ENCODE measurements at regions not wholly inside any gene's neighbourhood (a gene's known extent, or its start where the extent isn't known, plus 50 kb on each side); places are given as distances from the start of the nearest gene placed in this dataset.
"Not testable (repeated sequence)": the region's sequence is repeated elsewhere in the genome, so short reads cannot be mapped to it uniquely, and the experiment has no call there.

DNA sequence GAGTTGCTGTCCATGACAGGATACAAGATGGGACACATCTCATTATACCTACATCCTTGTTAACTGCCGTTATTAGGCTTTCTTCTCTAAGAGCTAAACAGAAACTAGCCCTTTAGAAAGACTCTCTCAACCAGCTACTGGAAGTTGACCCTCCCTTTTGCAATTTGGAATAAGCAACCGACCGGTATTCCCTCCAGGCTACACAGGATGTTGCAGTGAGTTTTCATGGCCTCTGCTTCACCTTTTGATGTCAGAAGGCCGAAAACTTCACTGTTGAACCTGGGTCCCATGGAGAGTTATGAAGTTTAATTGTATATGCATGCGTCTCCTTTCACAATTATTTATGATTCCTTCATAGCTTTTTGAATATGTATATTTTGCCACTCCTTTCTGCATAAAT is 1042.5 kb upstream of the SPRY2 start:
- no peak for DNase-seq (ENCODE audit: low read depth)

DNA sequence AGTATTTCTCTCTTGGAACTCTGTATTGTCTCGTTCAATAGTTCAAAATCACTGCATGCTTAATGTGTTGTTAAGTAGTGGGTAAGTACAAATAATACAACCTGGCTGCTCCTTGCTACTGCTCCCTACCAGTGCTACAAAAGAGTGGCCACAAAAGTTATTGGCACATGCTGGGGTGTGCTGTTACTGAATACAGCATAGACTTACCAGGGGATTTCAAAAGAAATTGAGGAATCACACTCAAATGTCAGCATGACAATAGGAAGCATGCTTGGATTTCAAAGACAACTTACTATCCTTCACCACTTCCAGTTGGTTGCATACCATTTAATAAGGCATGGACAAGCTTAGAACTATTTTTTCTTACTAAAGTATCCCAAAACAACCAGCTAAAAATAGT is 1041.3 kb upstream of the SPRY2 start:
- no peak for DNase-seq (ENCODE audit: low read depth)

DNA sequence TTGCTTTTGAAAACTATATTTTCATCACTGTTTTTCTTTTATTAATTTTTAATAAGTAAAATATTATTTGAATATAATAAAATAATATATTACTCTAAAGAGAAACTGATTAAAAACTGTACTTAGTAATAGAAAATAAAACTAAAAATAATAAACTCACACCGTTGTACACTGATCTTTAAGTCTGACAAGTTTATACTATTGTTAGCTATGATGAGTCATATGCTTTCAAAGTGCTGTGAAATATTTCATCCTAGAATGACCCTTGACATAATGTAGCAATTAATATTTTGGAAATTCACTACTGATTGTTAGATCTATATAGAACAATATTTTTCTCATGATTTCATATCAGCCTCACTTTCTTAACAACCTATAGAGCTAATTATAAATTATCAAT is 1040.6 kb upstream of the SPRY2 start:
- DNase-seq (ENCODE audit: low read depth): peak; percentile 15

DNA sequence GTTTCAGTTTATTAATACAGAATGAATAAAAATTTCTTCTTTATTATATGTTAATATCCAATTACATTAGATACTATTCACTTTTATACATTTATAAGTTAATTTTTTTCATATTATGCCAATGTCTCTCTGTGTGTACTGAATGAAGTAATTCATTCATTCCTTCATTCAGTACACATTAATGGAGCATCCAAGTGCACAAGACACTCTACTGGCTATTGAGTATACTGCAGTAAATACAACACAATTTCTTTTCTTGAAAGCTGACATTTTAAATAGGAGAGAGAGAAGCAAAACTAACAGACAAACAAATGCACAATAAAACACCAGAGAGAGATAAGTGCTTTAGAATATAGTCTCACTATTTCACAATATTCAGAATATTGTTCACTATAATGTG is 1038.3 kb upstream of the SPRY2 start:
- DNase-seq (ENCODE audit: low read depth): no peak

DNA sequence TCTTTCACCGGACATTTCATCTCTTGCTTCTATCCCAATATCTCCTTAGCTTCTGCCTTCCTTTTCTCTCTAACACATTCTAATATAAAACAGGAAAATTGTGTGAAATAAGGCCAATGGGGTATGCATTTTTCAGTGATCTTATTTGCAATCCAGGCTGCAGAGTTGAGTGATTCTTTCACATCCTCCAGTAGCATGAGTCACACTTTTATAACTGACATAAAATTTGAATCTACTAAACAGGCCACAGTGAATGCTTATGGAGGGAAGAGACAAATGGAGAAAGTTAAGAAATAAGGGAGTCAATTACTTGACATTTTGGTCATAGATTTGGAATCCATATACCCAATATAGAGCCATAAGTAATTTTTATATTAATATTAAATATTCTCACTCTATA is 1037.0 kb upstream of the SPRY2 start:
- DNase-seq (ENCODE audit: low read depth): peak; percentile 42

DNA sequence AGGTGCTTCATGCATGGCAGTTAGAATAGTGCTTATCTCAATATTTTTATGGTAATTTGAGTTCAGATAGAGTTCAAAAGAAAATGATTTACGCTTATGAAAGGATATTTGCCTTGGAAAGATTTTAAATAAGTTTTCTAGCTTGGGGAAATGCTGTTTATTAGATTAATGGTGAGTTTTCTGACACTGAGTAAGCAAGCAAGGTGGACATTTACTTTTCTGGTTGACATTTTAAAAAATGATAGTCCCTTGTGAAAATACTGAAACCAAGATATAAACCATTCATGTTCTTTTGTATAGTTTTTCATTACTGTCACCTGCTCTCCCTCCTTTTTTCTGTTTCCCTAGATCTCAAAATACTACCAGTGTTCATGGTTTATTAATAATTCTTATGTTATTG is 1034.8 kb upstream of the SPRY2 start:
- no peak for DNase-seq (ENCODE audit: low read depth)

DNA sequence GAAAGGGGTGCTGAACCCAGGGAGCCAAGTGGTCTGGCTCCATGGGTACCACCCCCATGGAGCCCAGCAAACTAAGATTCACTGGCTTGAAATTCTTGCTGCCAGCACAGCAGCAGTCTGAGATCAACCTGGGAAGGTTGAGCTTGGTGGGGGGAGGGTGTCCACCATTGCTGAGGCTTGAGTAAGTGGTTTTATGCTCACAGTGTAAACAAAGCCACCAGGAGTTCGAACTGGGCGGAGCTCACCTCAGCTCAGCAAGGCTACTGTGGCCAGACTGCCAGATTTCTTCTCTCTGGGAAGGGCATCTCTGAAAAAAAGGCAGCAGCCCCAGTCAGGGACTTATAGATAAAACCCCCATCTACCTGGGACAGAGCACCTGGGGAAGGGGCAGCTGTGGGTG is 1021.8 kb upstream of the SPRY2 start:
- not testable (repeated sequence) for DNase-seq (ENCODE audit: low read depth)

DNA sequence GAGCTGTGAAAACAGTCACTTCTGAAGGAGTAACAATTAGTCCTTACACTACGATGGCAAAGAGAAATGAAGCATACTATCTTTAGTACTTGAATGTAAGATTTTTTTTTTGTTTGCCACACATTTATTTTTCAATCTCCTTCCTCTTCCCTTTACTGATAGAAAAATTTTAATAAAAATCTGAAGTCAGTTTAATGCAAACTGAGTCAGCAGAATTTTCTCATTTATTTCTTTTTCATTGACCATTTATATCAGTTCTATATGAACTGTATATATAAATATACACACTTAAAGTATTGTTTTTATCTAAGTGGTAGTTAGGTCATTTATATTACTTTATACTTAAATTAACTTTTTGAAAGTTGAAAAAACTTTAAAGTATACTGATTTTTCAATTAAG is 1009.1 kb upstream of the SPRY2 start:
- DNase-seq (ENCODE audit: low read depth): no peak

DNA sequence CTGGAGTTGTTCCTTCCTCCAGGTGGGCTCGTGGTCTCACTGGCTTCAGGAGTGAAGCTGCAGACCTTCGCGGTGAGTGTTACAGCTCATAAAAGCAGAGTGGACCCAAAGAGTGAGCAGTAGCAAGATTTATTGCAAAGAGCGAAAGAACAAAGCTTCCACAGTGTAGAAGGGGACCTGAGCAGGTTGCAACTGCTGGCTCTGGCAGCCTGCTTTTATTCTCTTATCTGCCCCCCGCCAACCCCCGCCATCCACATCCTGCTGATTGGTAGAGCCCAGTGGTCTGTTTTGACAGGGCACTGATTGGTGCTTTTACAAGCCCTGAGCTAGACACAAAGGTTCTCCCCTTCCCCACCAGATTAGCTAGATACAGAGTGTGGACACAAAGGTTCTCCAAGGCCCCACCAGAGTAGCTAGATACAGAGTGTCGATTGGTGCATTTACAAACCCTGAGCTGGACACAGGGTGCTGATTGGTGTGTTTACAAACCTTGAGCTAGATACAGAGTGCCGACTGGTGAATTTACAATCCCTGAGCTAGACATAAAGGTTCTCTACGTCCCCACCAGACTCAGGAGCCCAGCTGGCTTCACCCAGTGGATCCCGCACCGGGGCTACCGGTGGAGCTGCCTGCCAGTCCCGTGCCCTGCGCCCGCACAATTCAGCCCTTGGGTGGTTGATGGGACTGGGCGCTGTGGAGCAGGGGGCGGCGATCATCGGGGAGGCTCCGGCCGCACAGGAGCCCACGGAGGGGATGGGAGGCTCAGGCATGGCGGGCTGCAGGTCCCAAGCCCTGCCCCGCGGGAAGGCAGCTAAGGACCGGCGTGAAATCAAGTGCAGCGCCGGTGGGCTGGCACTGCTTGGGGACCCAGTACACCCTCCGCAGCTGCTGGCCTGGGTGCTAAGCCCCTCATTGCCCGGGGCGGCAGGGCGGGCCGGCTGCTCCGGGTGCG is 999.5 kb upstream of the SPRY2 start:
- not testable (repeated sequence) for DNase-seq (ENCODE audit: low read depth)

DNA sequence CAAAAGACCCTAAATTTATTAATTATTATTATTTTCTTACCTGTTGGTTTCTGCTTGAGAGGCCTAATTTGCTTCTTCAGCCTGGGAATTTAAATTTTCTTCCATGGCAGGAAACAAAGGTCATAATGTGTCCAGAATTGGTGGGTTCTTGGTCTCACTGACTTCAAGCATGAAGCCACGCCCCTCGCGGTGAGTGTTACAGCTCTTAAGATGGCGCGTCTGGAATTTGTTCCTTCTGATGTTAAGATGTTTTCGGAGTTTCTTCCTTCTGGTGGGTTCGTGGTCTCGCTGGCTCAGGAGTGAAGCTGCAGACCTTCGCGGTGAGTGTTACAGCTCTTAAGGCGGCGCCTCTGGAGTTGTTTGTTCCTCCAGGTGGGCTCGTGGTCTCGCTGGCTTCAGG is 998.7 kb upstream of the SPRY2 start:
- DNase-seq (ENCODE audit: low read depth): not testable (repeated sequence)

DNA sequence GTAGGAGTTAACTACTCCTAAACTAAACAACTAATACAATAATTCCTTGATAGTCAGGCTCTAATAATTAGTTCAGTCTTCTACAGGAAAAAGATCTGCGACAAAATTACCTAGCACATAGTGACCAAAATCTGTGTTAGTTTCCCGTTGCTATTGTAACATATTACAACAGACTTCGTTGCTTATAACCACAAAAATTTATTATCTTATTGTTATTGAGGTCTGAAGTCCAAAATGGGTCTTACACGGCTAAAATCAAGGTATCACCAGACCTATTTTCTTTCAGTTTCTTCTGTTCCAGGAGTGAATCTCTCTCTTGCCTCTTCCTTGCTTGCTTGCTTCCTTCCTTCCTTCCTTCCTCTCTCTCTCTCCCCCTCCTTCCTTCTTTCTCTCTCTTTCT is 993.6 kb upstream of the SPRY2 start:
- no peak for DNase-seq (ENCODE audit: low read depth)

DNA sequence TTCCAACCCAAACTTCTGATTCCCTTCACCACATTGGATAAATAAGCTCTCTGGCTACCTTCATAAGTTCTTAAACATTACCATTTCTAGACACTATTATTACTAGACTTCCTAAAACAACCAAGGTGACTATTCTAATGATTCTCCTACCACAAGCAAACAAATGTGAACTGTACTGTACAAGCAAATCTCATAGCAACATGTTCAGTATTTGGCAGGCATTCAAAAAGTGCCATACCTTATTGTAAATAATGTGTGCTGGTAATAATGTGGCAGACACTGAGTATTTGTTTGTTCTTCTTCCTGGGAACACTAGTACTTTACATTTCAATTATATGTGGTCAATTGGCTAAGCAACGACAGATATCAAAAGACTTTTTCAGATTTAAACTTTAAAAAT is 986.0 kb upstream of the SPRY2 start:
- no peak for DNase-seq (ENCODE audit: low read depth)

DNA sequence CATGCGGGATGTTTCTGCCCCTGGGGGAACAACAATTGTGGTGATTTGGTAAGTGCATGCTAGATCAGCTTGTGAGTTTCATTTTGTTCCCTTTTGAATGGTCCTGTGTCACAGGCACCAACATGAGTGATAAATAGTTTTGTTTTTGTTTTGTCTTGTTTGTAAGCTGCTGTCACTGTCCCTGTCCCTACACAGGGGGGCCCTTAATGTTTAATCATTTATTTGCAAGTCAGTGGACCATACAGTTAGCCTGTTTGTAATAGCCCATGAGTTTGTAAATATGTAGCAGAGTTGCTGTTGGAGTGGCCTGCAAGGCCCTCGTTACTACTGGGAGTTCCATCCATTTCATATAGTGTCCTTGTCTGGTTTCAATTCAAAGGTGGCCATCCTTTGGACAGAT is 979.6 kb upstream of the SPRY2 start:
- no peak for DNase-seq (ENCODE audit: low read depth)

DNA sequence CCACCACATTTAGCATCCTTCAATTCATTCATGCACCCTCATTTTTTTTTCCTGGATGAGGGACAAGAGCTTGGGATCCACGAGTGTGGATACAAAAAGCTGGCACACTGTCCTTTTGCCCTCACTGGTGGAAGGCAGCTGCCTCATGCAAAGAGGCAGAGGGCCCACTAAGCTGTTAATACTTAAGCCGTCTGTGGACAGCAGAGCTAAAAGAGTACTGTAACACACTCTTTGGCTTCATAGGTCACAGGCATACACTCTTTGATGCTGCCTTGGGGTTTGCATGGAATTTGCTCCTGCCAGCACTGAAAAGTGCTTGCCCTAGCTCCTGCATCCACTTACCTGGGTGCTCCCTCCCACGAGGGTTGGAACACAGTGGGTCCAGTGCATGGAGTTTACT is 978.4 kb upstream of the SPRY2 start:
- no peak for DNase-seq (ENCODE audit: low read depth)

DNA sequence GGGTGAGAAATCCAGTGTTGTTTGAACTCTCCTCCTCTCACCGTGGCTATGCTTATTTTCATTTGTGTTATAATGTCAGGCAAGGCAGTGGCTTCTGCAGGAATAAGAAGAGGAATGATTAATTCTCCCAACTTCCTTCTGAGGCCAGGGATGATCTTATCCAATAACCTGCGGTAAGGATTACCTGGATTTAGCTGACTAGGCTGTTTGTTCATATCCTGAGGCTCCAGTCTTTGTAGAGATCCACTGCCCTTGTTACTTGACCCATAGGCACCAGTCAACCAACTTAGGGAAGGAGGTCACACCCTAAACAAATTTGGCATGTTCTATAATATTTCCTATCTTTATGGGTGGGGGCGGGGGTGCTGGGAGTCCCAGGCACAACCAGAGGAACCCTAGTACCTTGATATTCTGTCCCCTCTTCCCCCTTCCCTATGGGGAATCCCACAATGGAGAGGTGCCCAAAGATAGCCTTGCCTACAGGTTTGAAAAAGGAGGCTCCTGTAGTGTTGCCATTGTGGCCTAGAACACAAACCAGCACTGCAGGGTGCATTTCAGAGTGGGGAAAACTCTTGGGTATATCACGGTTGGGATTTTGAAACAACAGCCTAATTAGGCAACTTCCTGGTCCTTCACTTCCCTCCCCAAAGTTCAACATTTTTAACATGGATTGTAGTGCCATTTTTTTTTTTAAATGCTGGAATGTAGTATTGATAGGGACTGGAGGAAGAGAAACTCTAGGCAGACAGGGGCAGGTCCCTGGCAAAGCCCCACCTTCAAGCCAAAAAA is 977.5 kb upstream of the SPRY2 start:
- DNase-seq (ENCODE audit: low read depth): no peak

DNA sequence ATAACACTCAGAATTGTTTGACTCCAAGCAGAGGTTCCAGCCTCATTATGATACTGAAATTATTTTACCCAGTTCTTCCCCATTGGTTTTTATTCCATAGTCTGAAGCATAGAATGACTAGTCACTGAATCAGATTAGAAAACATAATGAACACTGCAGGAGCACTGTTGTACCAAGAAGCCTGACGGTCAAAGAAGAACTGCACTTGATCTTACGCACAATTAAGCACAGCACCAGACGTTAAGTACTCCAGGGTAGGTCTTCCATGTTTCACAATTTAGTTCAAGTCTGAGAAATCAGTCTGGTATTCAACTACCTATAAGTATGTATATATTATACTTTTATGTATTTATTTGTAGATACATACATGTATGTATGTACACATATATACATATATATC is 973.5 kb upstream of the SPRY2 start:
- no peak for DNase-seq (ENCODE audit: low read depth)

DNA sequence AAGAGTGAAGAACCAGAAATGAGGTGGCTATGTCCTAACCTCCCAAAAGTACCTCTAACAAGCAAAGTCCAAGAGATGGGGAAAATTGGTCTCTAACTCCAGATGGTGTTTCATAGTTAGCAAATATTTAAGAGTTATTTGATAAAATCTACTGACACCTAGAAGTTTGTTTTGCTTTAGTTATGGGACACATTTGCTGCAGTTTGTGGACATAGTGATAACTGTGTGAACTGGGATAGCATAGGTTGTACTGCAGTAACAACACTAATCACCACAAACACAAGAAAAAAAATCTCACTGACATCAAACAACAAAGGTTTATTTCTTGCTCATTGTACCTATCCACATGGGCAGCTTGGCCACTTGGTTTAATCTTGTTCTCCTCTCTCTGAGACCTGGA is 965.0 kb upstream of the SPRY2 start:
- DNase-seq (ENCODE audit: low read depth): no peak

DNA sequence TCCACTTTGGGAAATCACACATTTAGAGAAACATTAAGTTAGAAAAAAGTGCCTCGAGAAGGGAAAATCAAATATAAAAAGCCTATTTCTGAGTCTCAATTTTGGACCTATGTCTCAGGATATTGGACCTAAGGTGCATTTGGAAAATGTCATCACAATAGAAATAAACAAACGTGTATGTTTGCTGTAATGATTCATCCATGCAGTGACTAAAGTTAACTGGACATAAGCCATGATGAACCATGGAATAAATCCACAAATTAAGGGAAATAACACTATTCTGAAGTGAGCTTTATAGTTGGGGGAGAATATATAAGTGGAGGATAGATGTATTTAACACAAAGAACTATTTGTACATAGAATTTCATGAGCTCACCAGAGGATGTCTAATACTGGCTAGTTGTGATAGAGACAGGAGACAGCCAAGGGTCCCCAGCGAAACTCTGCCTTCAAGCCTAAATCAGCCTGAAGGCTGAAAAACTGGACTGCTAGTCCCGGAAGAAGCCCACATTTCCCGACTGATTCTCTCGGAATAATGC is 963.3 kb upstream of the SPRY2 start:
- DNase-seq (ENCODE audit: low read depth): peak; percentile 65

DNA sequence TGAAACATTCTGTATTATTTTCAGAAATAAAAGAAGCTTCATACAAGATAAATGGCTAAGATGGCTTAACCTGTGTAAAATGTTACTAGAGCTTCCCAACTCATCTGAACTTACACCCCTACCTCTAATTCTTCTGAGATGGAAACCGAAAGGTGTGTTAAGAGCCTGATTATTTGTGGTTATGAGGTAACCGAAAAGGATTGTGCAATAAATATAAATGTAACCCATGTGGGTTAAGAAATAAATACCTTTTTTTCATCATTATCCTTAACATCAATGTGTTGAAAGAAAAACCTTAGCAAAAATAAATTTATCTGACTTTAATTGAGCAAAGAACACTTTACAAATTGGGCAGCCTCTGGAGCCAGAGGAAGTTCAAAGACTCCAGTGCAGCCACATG is 961.8 kb upstream of the SPRY2 start:
- no peak for DNase-seq (ENCODE audit: low read depth)

DNA sequence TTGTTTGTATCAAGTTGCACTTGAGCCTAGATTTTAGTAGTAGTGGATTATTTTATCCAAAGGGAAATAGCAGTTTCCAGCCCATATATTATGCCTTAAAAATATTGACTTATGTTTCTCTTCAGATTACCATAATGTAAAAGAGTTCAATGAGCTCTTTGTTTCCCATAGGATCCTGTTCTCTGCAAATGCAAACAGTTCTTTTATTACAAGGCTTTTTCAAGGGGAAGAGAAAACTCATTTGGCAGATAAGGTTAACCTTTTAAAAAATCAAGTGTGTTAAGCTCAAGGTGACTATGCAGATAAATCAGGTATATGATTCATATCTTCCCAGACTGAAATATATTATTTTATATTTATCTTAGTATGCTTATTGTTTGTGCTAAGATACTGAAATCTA is 961.2 kb upstream of the SPRY2 start:
- DNase-seq (ENCODE audit: low read depth): no peak

DNA sequence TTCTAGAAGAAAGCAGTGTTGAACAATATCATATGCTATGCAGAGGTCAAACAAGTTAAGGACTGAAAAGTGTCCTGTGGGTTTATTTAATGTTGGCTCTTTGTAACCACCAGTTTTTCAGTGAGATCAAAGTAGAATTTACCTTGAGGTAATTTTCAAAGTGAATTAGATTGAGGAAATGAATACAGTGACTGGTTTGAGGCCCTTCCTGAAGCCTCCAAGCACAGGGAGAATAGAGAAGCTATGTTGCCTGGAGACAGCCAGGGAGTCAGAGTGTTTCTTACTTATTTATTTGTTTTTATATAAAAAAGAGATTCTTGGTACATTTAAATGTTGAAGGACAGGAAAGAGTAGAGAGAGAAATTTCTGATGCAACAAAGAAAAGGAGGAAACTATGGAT is 954.3 kb upstream of the SPRY2 start:
- DNase-seq (ENCODE audit: low read depth): no peak

DNA sequence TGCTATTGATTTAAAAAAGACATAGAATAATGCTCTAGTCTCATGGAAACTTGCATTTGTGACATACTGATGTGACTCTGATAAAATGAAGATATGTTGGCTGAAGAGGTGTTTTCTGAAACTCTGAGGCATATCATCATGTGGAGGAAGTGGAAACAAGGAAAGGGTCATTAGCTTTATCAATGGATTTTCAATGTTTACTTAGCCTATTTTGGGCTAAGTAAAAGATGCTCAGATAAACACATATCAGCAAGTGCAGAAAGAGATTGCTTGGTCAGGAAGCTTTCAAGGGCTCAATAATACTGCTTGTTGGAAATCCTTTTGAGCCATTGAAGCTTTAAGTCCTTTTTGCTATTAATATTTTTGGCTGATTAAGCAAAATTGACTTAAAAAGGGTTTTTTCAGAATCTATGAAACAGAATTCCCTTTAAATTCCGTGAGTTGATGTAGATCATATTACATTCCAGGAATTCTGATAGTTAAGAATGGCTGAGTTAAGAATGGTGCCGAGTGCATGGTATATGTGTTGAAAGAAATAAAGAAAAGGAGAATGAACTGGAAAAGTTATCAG is 952.8 kb upstream of the SPRY2 start:
- DNase-seq (ENCODE audit: low read depth): no peak

DNA sequence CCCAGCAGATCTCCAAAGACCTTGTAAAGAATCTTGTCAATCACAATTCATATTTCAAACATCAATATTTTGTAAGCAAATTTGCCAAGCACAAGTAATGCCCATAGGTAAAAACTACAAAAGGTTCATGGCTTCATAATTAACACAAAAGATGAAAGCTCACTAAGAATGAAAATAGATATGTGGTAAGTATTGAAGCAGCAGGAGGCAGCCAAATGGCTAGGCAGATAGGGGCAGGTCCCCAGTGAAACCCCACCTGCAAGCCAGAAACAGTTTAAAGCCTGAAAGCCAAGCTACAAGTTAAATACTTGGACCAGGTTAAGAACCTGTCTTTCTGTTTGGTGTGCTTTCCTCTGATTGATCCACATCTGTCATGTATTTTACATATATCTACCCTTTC is 942.6 kb upstream of the SPRY2 start:
- no peak for DNase-seq (ENCODE audit: low read depth)

Measured in ELR (cell line).